ENCODE measurements at regions not wholly inside any gene's neighbourhood (a gene's known extent, or its start where the extent isn't known, plus 50 kb on each side); places are given as distances from the start of the nearest gene placed in this dataset.

DNA sequence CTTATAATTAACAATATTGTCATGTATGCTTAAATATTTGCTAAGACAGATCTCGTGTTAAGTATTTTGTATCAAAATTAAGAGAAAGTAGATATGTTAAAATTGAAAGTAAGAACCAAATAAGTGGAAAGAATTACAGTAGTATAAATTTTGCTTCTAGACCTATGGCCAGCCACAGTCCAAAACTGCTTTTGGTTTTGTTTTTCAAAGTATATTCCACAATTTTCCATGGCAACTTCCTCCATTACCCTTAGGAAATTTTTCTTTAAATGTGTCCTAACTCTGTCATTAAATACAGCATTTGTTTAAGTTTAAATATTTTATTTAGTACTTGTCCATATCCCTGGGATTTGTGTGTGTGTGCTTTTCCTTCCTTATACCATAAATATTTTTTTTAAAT is 689.0 kb downstream of the DIAPH3 start:
- TF ChIP-seq, protein P1, sequence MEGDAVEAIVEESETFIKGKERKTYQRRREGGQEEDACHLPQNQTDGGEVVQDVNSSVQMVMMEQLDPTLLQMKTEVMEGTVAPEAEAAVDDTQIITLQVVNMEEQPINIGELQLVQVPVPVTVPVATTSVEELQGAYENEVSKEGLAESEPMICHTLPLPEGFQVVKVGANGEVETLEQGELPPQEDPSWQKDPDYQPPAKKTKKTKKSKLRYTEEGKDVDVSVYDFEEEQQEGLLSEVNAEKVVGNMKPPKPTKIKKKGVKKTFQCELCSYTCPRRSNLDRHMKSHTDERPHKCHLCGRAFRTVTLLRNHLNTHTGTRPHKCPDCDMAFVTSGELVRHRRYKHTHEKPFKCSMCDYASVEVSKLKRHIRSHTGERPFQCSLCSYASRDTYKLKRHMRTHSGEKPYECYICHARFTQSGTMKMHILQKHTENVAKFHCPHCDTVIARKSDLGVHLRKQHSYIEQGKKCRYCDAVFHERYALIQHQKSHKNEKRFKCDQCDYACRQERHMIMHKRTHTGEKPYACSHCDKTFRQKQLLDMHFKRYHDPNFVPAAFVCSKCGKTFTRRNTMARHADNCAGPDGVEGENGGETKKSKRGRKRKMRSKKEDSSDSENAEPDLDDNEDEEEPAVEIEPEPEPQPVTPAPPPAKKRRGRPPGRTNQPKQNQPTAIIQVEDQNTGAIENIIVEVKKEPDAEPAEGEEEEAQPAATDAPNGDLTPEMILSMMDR (conservative IDR thresholded peaks at IDR 0.05; ENCODE audit: low read depth, low read length) = no peak
- TF ChIP-seq EZH2 (IDR thresholded peaks at IDR 0.05; ENCODE audit: low read length, unreplicated experiment) = no peak
